C4-2B (cell line): ENCODE measurements at regions not wholly inside any gene's neighbourhood (a gene's known extent, or its start where the extent isn't known, plus 50 kb on each side); places are given as distances from the start of the nearest gene placed in this dataset.

Experiments
- ZFX ChIP-seq: fragments of 450-650 bp; IDR thresholded peaks from 2 replicates; pipeline ENCODE4 v1.6.1; 2017
- TF ChIP-seq, protein P1 (sequence below): fragments of 450-650 bp; conservative IDR thresholded peaks from 2 replicates; pipeline ENCODE4 v1.5.1; 2017; ENCODE audit warnings: mild to moderate bottlenecking

- TF ChIP-seq, protein P1, sequence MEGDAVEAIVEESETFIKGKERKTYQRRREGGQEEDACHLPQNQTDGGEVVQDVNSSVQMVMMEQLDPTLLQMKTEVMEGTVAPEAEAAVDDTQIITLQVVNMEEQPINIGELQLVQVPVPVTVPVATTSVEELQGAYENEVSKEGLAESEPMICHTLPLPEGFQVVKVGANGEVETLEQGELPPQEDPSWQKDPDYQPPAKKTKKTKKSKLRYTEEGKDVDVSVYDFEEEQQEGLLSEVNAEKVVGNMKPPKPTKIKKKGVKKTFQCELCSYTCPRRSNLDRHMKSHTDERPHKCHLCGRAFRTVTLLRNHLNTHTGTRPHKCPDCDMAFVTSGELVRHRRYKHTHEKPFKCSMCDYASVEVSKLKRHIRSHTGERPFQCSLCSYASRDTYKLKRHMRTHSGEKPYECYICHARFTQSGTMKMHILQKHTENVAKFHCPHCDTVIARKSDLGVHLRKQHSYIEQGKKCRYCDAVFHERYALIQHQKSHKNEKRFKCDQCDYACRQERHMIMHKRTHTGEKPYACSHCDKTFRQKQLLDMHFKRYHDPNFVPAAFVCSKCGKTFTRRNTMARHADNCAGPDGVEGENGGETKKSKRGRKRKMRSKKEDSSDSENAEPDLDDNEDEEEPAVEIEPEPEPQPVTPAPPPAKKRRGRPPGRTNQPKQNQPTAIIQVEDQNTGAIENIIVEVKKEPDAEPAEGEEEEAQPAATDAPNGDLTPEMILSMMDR = no peak
- TF ChIP-seq ZFX = no peak
These were observed 88.3 kb upstream of the KCNQ5 start for GRCh38 chr6:72533606-72534005.
